ENCODE measurements at regions not wholly inside any gene's neighbourhood (a gene's known extent, or its start where the extent isn't known, plus 50 kb on each side); places are given as distances from the start of the nearest gene placed in this dataset.

DNA sequence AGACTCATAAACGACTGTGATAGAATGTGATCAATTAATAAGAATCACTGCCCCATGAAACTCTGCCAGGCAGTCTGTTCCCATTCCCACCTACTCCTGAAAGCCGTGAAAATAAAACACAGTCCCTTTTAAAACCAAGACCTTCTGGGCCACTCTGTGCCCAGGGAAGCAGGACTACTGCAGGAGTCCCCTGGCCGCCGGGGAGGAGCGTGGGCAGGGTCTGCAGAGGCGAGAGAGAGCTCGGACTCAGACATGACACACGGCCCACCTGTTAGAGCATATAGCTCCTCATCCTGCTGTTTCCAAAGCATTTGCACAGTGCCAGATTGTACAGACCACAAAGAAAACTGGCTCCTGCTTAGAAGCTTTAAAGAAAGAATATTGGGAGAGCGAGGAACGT lies 400.5 kb downstream of the SHANK2 start (continued):
- TF ChIP-seq, protein P1, sequence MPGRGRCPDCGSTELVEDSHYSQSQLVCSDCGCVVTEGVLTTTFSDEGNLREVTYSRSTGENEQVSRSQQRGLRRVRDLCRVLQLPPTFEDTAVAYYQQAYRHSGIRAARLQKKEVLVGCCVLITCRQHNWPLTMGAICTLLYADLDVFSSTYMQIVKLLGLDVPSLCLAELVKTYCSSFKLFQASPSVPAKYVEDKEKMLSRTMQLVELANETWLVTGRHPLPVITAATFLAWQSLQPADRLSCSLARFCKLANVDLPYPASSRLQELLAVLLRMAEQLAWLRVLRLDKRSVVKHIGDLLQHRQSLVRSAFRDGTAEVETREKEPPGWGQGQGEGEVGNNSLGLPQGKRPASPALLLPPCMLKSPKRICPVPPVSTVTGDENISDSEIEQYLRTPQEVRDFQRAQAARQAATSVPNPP (IDR thresholded peaks at IDR 0.05; ENCODE audit: borderline replicate concordance, insufficient read depth, insufficient read length), result no peak
- no peak for TF ChIP-seq IRF2 (CRISPR knock-in tag; IDR thresholded peaks at IDR 0.05)

DNA sequence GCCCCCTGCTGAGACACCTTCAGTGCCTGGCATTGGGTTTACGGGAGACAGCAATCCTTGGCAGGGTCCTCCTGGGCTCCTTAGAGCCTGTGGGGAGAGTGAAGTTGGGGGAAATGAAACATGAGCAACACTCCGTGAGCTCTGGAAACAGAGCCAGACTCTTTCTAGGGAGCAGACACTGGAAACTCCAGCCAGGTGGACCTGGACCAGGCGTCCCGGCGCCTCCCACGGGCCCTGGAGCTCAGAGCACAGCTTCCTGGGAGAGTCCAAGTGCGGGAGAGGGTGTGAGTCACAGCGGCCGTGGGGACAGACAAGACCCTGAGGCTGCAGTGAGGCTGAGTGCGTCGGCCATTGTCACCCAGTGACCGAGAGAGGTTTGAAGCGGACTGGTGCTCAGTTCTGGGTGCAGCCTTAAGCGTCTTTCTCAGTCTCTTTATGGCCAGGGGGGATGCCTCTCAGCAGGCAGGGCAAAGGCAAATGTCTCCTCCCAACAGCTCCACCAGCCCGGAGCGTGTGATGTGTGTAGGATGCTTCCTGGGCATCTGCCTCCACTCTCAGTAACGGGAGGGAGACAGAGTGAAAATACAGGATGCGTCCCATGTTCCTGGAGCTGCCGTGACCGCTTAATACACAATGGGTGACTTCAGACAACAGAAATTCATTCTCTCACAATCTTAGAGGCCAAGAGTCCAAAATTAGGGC lies 399.2 kb downstream of the SHANK2 start:
- in situ Hi-C loops (cut with MboI) (no loop called here), intact Hi-C loops (cut with micrococcal nuclease) (no loop called here)
- FAIRE-seq (no peak), DNase-seq (ENCODE audit: extremely low read depth in 1 of 4, low spot score in 3 of 4) (no peak), ATAC-seq (no peak)
- Histone ChIP-seq H3K27me3 (ENCODE audit: control insufficient read depth in 2 of 2, insufficient read depth in 2 of 2, low read length in 2 of 2) (peaks cover 0 to 20% of the 10 kb centered on the region in 2 experiments; a peak in 2 of 5 replicates), H3K4me3 (no peak overlapping the region), H2AFZ (ENCODE audit: low read depth, low read length) (no peak overlapping the region), H3K27ac (ENCODE audit: extremely low read depth, low read depth, low read length) (no peak overlapping the region), H4K20me1 (replicated peaks; ENCODE audit: control insufficient read depth, insufficient read depth, low read length) (no peaks in the 10 kb centered on the region), H3K4me1 (replicated peaks in 1 of 2; ENCODE audit: control insufficient read depth in 2 of 2, insufficient read depth in 2 of 2, low read length in 2 of 2) (no peaks in the 10 kb centered on the region), H3K79me2 (ENCODE audit: control insufficient read depth, insufficient read depth, low read length) (no peaks in the 10 kb centered on the region), H3K9me1 (ENCODE audit: control insufficient read depth, insufficient read depth, low read length) (no peaks in the 10 kb centered on the region), H3K9me3 (replicated peaks; ENCODE audit: control insufficient read depth, insufficient read depth, low read depth, low read length) (no peaks in the 10 kb centered on the region), H3K4me2 (ENCODE audit: insufficient read depth, low read length) (no peak overlapping the region), H3K36me3 (ENCODE audit: control insufficient read depth, insufficient read depth, low read length) (no peaks in the 10 kb centered on the region), H3K9ac (ENCODE audit: insufficient read depth in 1 of 2, low read depth in 2 of 2, low read length in 2 of 2) (no peak overlapping the region)
- WGBS (ENCODE audit: insufficient coverage, low coverage, missing lambda C conversion rate), result 0% methylated on average over 18 of the region's 20 CpGs
- POLR2A ChIA-PET, result interaction anchor here (1.6 kb wide), 1 partner anchor 9 kb away, joined by 4 read pairs; no protein-coding TSS in a partner anchor
- BruUV-seq (replicated peaks), result no TSS peak
- TF ChIP-seq ADNP (tag; IDR thresholded peaks at IDR 0.05), result no peak
- TF ChIP-seq KLF1 (tag; IDR thresholded peaks at IDR 0.05), result no peak
- TF ChIP-seq BDP1 (IDR thresholded peaks at IDR 0.05; ENCODE audit: insufficient read depth, insufficient read length), result no peak
- no peak for TF ChIP-seq HDAC8 (tag; IDR thresholded peaks at IDR 0.05)
- TF ChIP-seq, protein P2, sequence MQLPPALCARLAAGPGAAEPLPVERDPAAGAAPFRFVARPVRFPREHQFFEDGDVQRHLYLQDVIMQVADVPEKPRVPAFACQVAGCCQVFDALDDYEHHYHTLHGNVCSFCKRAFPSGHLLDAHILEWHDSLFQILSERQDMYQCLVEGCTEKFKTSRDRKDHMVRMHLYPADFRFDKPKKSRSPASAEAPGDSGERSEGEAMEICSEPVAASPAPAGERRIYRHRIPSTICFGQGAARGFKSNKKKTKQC (CRISPR knock-in tag; IDR thresholded peaks at IDR 0.05), result no peak
- no peak for TF ChIP-seq RCOR1 (IDR thresholded peaks at IDR 0.05; ENCODE audit: borderline replicate concordance in 1 of 2, low read depth in 2 of 2, low read length in 2 of 2)
- TF ChIP-seq, protein P3, sequence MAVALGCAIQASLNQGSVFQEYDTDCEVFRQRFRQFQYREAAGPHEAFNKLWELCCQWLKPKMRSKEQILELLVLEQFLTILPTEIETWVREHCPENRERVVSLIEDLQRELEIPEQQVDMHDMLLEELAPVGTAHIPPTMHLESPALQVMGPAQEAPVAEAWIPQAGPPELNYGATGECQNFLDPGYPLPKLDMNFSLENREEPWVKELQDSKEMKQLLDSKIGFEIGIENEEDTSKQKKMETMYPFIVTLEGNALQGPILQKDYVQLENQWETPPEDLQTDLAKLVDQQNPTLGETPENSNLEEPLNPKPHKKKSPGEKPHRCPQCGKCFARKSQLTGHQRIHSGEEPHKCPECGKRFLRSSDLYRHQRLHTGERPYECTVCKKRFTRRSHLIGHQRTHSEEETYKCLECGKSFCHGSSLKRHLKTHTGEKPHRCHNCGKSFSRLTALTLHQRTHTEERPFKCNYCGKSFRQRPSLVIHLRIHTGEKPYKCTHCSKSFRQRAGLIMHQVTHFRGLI (CRISPR knock-in tag; IDR thresholded peaks at IDR 0.05), result no peak
- no peak for TF ChIP-seq ZNF507 (tag; conservative IDR thresholded peaks at IDR 0.05)
- TF ChIP-seq ESRRA (IDR thresholded peaks at IDR 0.05; ENCODE audit: borderline replicate concordance, low read depth), result no peak
- no peak for TF ChIP-seq NFIX (CRISPR knock-in tag; IDR thresholded peaks at IDR 0.05; ENCODE audit: low read depth)
- TF ChIP-seq YY1 (IDR thresholded peaks at IDR 0.05; ENCODE audit: borderline replicate concordance in 1 of 3, control insufficient read depth in 1 of 3, extremely low read depth in 1 of 3, insufficient read depth in 3 of 3, insufficient read length in 1 of 3, insufficient replicate concordance in 2 of 3, low read depth in 1 of 3, low read length in 2 of 3), result no peak
- TF ChIP-seq PCBP2 (IDR thresholded peaks at IDR 0.05; ENCODE audit: low read depth, low read length, poor library complexity, severe bottlenecking), result no peak
- CTCF ChIA-PET (ENCODE audit: low intra/inter-chr PET ratio), result no interaction called here

All from K562 (cell line).